ENCODE measurements at regions not wholly inside any gene's neighbourhood (a gene's known extent, or its start where the extent isn't known, plus 50 kb on each side); places are given as distances from the start of the nearest gene placed in this dataset.

DNA sequence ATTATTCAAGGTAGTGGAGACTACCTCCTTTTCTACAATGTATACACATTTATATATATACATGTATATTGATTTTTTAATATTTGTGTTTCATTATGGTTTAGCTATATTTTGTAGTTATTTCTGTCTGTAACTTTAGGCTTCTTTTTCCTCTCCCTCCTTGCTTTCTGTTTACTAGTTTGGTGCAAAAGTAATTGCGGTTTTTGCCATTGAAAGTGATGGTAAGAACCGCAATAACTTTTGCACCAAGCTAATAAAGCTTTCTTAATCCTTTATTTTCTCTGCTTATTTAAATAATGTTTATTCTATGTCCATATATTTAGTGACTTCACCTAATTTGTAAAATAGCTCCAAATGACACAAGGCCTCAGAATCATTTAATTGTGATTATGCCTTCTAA, 195.3 kb upstream of the PLSCR5 start:
- ATAC-seq: no peak
- H3K4me1 ChIP-seq: no peaks in the 10 kb centered on the region
- TF ChIP-seq POLR2A (IDR thresholded peaks at IDR 0.05) (no peak), EP300 (IDR thresholded peaks at IDR 0.05) (no peak), POLR2AphosphoS5 (IDR thresholded peaks at IDR 0.05) (no peak)
- TF ChIP-seq, protein P1, sequence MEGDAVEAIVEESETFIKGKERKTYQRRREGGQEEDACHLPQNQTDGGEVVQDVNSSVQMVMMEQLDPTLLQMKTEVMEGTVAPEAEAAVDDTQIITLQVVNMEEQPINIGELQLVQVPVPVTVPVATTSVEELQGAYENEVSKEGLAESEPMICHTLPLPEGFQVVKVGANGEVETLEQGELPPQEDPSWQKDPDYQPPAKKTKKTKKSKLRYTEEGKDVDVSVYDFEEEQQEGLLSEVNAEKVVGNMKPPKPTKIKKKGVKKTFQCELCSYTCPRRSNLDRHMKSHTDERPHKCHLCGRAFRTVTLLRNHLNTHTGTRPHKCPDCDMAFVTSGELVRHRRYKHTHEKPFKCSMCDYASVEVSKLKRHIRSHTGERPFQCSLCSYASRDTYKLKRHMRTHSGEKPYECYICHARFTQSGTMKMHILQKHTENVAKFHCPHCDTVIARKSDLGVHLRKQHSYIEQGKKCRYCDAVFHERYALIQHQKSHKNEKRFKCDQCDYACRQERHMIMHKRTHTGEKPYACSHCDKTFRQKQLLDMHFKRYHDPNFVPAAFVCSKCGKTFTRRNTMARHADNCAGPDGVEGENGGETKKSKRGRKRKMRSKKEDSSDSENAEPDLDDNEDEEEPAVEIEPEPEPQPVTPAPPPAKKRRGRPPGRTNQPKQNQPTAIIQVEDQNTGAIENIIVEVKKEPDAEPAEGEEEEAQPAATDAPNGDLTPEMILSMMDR (IDR thresholded peaks at IDR 0.05): no peak
- H3K9me3 ChIP-seq: no peaks in the 10 kb centered on the region
- no peaks in the 10 kb centered on the region for H3K27me3 ChIP-seq
- 79 to 95% methylated on average over 2 of the region's 2 CpGs for WGBS, 2 donors (ENCODE audit: low coverage in 1 of 2)
- no peaks in the 10 kb centered on the region for H3K36me3 ChIP-seq
- no peak overlapping the region for H3K4me3 ChIP-seq
- no peak overlapping the region for H3K27ac ChIP-seq

- Histone ChIP-seq H3K27ac (no peak overlapping the region), H3K4me3 (no peak overlapping the region), H3K9me3 (no peaks in the 10 kb centered on the region), H3K27me3 (no peaks in the 10 kb centered on the region), H3K4me1 (no peaks in the 10 kb centered on the region), H3K36me3 (no peaks in the 10 kb centered on the region)
- no peak for ATAC-seq
- WGBS, 2 donors (ENCODE audit: low coverage in 1 of 2): 67 to 87% methylated on average over 2 of the region's 2 CpGs
- no peak for TF ChIP-seq POLR2A (IDR thresholded peaks at IDR 0.05)
- no peak for TF ChIP-seq POLR2AphosphoS5 (IDR thresholded peaks at IDR 0.05)
- TF ChIP-seq, protein P1 (IDR thresholded peaks at IDR 0.05): no peak
- no peak for TF ChIP-seq EP300 (IDR thresholded peaks at IDR 0.05)
These were observed 190.9 kb upstream of the PLSCR5 start for GRCh38 chr3:146796078-146796477.

DNA sequence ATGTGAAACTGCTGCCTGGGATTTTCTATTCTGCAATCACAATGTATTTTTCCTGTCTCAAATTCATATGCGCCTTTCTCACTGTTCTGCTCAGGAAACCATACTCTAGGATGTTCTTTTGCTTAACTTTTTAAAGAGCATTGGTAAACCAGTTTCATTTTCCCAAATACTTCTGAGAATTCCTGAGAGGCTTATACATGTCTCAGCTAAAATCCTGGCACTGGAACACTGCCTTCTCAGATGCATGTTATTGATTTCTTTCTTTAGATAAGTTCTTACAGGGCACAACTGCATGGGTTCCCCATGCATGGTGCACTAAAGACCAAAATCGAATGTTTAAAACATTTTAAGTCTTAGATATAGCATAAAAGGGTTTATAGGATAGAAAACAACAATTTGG, 178.3 kb upstream of the PLSCR5 start:
- Histone ChIP-seq H3K9me3 (no peaks in the 10 kb centered on the region), H3K4me3 (no peak overlapping the region), H3K4me1 (peaks cover 0 to 8% (median 0%) of the 10 kb centered on the region in 3 donors), H3K27ac (no peak overlapping the region), H3K36me3 (no peaks in the 10 kb centered on the region), H3K27me3 (no peaks in the 10 kb centered on the region)
- WGBS, 2 donors (ENCODE audit: low coverage in 1 of 2): 90 to 93% methylated on average over 1 to 2 of the region's 2 CpGs
- TF ChIP-seq POLR2AphosphoS5 (IDR thresholded peaks at IDR 0.05): no peak
- TF ChIP-seq EP300 (IDR thresholded peaks at IDR 0.05): no peak
- TF ChIP-seq, protein P1 (IDR thresholded peaks at IDR 0.05): no peak
- no peak for TF ChIP-seq POLR2A (IDR thresholded peaks at IDR 0.05)
- ATAC-seq: no peak

DNA sequence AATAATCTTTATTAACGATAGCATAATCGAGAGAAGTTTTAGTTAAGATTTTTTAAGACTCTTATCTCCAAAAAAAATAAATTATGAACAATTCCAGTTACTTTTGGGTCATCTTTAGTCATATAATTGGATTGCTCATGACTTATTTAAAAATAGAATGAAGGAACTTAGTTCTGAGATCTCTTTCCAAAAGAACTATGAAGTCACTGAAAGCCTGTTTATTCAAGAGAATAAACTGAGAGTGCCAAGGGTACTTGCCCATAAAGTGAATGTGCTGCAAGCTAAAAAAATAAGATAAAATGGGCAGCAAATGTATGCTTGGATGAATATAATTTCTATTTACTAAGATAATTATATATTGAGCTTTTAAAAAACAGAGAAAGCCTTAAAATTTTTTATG, 176.5 kb upstream of the PLSCR5 start:
- peaks cover 0 to 8% (median 0%) of the 10 kb centered on the region in 3 donors for H3K4me1 ChIP-seq
- no peaks in the 10 kb centered on the region for H3K27me3 ChIP-seq
- no peak for TF ChIP-seq EP300 (IDR thresholded peaks at IDR 0.05)
- no peak for TF ChIP-seq POLR2AphosphoS5 (IDR thresholded peaks at IDR 0.05)
- TF ChIP-seq POLR2A (IDR thresholded peaks at IDR 0.05): no peak
- TF ChIP-seq, protein P1 (IDR thresholded peaks at IDR 0.05): no peak
- no peaks in the 10 kb centered on the region for H3K9me3 ChIP-seq
- H3K4me3 ChIP-seq: no peak overlapping the region
- H3K27ac ChIP-seq: no peak overlapping the region
- no peak for ATAC-seq
- H3K36me3 ChIP-seq: no peaks in the 10 kb centered on the region
- WGBS, 2 donors (ENCODE audit: low coverage in 1 of 2): 23 to 25% methylated on average over 2 of the region's 2 CpGs

DNA sequence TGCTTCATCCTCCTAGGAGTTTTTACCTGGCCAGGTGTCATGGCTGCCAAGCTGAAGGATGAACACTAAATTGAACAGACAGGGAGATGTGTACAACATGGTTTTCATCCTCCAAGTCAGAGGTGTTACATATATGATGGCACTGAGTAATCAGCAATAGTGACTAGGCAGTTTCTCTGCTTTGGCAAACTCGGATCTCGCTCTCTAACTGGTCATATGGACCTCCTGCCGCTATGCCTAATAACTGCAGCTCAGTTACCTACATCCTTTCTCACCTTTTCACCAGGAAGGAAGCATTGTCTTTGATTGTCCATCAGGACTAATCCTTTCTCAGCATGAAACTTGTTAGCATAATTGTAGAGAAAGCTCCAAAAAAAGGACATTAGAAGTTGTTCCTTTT, 175.9 kb upstream of the PLSCR5 start:
- WGBS, 2 donors (ENCODE audit: low coverage in 1 of 2): 60 to 86% methylated on average over 2 to 3 of the region's 3 CpGs
- Histone ChIP-seq H3K9me3 (no peaks in the 10 kb centered on the region), H3K36me3 (no peaks in the 10 kb centered on the region), H3K27ac (no peak overlapping the region), H3K4me1 (peaks cover 0 to 8% (median 0%) of the 10 kb centered on the region in 3 donors), H3K27me3 (no peaks in the 10 kb centered on the region), H3K4me3 (no peak overlapping the region)
- no peak for ATAC-seq
- TF ChIP-seq POLR2AphosphoS5 (IDR thresholded peaks at IDR 0.05) (no peak), EP300 (IDR thresholded peaks at IDR 0.05) (no peak), POLR2A (IDR thresholded peaks at IDR 0.05) (no peak)
- TF ChIP-seq, protein P1 (IDR thresholded peaks at IDR 0.05): no peak

All from gastroesophageal sphincter (tissue), 4 donors.